GM12891 (cell line): ENCODE measurements at regions not wholly inside any gene's neighbourhood (a gene's known extent, or its start where the extent isn't known, plus 50 kb on each side); places are given as distances from the start of the nearest gene placed in this dataset.
"Not testable (repeated sequence)": the region's sequence is repeated elsewhere in the genome, so short reads cannot be mapped to it uniquely, and the experiment has no call there.

Experiments
- DNase-seq: peaks from one replicate; pipeline ENCODE4 v3.0.0; 2011; ENCODE audit warnings: low spot score; ENCODE audit not compliant: insufficient read length
- FAIRE-seq: peaks from 2 replicates; lab custom pipeline; 2011; peaks lifted over from hg19 to GRCh38; lab: Jason Lieb, UNC
- PAX5 ChIP-seq: IDR thresholded peaks from 2 replicates; pipeline ENCODE4 v1.6.1; 2011; ENCODE audit warnings: low read length, moderate library complexity, mild to moderate bottlenecking; ENCODE audit not compliant: insufficient read depth, severe bottlenecking
- POLR2A ChIP-seq: IDR thresholded peaks from 2 replicates; pipeline ENCODE4 v1.6.1; 2011; ENCODE audit warnings: low read depth, low read length, control low read depth
- POLR2AphosphoS5 ChIP-seq: IDR thresholded peaks from 2 replicates; pipeline ENCODE4 v1.6.1; 2011; ENCODE audit warnings: low read depth, low read length, control low read depth
- POU2F2 ChIP-seq: IDR thresholded peaks from 2 replicates; pipeline ENCODE4 v1.6.1; 2011; ENCODE audit warnings: low read depth, mild to moderate bottlenecking, control low read depth, low read length, moderate library complexity
- SPI1 ChIP-seq: IDR thresholded peaks from 2 replicates; pipeline ENCODE4 v1.6.1; 2011; ENCODE audit warnings: low read depth, low read length, control low read depth
- TAF1 ChIP-seq: IDR thresholded peaks from 2 replicates; pipeline ENCODE4 v1.6.1; 2011; ENCODE audit warnings: low read depth, low read length, control low read depth

DNA sequence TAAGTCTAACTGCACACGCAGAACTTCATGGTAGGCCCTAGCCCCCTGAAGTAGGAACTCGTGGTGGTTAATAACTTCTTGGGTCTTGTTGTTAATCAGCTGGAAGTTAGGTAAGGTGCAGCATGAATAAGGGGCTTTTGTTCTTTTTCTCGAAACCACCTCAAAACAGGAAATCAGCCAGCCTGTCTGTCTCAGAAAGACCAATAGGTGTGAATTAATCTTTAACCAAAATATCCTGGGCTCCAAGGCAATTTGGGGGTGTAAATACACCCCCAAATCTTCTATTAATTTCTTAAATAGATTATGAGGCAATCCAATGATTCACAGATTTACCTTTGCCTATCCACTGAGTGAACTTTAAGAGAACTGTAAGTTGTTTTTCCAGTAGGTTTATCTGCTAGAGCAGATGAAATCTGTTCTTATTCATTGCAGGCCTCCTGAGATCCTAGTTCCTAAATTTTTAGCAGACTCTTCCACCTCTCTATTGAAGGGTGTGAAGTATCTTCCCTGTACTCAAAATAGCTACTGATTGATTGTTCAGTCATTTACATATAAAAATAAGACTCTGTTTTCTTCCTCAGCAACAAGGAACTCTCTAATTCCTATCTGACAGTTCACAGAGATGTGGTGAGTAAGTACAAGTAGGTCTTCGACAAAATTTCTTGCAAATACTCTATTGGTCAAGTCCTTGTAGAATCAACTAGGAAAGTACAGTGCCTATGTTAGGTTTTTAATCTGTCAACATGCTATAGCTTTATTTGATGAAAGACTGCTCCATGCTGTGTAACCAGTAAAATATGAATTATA, 427.1 kb upstream of the NOX3 start:
- TF ChIP-seq TAF1 = no peak
- TF ChIP-seq PAX5 = no peak
- no peak for TF ChIP-seq POU2F2
- TF ChIP-seq POLR2A = no peak
- TF ChIP-seq SPI1 = no peak
- TF ChIP-seq POLR2AphosphoS5 = no peak
- DNase-seq (no peak), FAIRE-seq (no peak)

DNA sequence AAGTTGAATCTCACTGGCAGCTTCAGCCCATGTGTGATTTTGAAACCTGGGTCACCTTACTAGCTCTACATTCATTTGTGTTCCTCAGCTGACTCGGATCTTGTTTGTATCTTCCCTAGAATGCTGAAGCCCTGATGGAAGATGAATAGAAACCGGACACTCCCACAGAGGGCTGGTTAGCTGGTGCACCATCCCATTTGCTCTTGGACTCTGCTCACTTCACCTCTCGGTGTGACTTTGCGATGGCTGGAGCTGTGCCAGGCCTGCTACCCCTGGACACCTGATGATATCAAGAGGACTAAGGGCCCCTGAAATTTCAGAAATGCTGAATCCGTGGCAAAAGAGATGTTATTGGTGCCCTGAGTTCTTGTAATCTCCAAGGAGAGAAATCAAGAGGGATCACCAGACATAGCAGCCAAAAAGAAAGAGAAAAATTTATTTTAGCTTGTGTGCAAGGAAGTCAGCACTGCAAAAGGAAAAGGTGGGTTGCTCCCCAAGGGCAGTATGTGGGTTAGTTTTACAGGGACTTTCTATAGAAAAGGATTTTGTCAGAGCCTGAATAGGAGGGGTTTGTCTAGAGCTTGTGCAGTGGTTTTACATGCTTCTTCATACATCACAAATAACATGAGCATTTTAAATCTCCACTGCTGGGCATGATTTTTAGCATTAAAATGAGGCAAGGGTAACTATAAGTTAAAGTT, 426.3 kb upstream of the NOX3 start:
- DNase-seq (no peak), FAIRE-seq (no peak)
- TF ChIP-seq POU2F2 (no peak), SPI1 (no peak), POLR2A (no peak), TAF1 (no peak), PAX5 (no peak), POLR2AphosphoS5 (no peak)

DNA sequence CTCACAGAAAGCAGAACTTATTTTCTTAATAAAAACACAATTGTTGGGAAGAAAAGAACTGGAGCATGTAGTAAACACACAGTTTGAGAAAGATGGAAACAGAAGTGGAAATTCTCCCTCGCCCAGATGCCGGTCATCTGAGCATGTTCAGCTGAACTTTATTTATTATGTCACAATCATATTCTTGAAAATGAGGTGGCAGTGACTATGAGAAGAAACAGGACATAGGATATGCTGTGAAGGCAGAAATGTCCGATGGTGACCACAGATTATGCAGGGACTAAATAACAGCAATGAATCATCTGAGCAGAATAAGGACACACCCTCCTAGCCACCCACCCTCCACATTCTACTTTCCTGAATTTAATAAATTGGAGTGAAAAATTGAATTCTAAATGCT, 425.3 kb upstream of the NOX3 start:
- FAIRE-seq = no peak
- no peak for DNase-seq
- TF ChIP-seq POU2F2 = no peak
- no peak for TF ChIP-seq POLR2AphosphoS5
- TF ChIP-seq TAF1 = no peak
- no peak for TF ChIP-seq POLR2A
- TF ChIP-seq PAX5 = no peak
- TF ChIP-seq SPI1 = no peak

DNA sequence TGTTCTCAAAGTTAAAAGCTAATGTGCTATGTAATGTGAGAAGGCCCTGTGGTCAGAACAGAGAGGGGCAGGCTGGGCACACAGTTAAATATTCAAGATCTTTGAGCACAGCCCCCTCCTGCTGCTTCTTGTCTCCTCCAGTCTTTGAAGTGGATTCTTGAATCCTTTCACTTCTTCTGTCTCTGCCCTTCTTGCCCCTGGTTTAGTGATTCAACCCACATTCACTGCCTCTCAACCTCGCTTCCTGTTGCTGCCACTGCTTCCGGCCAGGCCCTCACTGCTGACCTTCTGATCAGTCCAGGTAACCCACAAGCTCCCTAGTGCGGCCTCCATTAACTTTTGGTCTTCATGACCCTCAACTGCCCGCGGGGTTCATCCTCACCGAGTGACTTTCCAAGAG, 417.3 kb upstream of the NOX3 start:
- no peak for DNase-seq
- FAIRE-seq = no peak

DNA sequence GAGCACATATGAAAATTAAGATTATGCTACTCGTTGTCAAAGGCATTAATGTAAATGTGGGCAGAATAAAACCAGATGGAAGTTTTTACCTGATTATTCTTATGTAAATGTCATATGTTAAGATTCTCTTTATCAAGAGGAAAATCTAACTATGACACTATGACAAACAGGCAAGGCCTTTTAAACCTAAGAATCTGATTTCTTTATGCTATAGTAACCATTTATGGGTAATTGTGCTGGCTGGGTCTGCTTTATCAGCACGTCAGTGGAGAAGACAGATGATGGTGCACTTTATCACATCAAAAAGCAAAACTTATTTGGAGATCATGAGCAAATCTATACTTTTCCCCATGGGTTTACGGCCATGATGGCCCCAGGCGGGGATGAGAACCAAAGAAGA, 412.0 kb upstream of the NOX3 start:
- no peak for FAIRE-seq
- TF ChIP-seq TAF1 = no peak
- TF ChIP-seq SPI1 = no peak
- TF ChIP-seq POLR2A = no peak
- no peak for TF ChIP-seq POU2F2
- no peak for TF ChIP-seq PAX5
- TF ChIP-seq POLR2AphosphoS5 = no peak

More for the DNA sequence above, 417.3 kb upstream of the NOX3 start:
- TF ChIP-seq POLR2A = no peak
- no peak for TF ChIP-seq SPI1

DNA sequence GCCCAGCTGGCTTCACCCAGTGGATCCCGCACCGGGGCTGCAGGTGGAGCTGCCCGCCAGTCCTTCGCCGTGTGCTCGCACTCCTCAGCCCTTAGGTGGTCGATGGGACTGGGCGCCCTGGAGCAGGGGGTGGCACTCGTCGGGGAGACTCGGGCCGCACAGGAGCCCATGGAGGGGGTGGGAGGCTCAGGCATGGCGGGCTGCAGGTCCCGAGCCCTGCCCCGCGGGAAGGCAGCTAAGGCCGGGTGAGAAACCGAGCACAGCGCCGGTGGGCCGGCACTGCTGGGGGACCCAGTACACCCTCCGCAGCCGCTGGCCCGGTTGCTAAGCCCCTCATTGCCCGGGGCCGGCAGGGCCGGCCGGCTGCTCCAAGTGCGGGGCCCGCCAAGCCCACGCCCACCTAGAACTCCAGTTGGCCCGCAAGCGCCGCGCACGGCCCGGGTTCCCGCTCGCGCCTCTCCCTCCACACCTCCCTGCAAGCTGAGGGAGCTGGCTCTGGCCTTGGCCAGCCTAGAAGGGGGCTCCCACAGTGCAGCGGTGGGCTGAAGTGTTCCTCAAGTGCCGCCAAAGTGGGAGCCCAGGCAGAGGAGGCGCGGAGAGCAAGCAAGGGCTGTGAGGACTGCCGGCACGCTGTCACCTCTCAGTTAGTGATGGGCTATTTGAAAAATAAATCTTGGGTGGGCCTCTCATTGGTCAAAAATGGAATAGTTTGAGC, 411.2 kb upstream of the NOX3 start:
- DNase-seq, FAIRE-seq: not testable (repeated sequence)

More for the DNA sequence above, 412.0 kb upstream of the NOX3 start:
- DNase-seq = no peak

DNA sequence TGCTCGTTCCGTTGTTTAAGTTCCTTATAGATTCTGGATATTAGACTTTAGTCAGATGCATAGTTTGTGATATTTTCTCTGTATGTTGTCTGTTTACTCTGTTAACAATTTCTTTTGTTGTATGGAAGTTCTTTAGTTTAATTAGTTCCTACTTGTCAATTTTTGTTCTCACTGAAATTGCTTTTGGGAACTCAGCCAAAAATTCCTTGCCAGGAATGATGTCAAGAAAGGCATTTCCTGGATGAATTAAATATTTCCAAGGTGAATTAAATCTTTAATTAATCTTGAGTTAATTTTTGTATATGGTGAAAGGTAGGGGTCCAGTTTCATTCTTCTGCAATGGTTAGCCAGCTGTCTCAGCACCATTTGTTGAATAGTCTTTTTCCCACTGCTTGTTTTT, 406.2 kb upstream of the NOX3 start:
- TF ChIP-seq SPI1 (no peak), TAF1 (no peak), POU2F2 (no peak), POLR2AphosphoS5 (no peak), POLR2A (no peak), PAX5 (no peak)
- DNase-seq (no peak), FAIRE-seq (no peak)

DNA sequence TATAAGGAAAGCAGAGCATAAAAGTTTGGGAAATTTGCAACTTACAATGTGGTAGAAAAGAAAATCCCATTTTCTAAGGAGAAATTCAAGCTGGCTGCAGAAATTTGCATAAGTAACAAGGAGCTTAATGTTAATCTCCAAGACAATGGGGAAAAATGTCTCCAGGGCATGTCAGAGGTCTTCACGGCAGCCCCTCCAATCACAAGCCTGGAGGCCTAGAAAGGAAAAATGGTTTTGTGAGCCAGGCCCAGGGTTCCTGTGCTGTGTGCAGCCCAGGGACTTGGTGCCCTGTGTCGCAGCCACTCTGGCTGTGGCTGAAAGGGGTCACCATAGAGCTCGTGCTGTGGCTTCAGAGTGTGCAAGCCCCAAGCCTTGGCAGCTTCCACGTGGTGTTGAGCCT, 403.3 kb upstream of the NOX3 start:
- not testable (repeated sequence) for DNase-seq, FAIRE-seq

DNA sequence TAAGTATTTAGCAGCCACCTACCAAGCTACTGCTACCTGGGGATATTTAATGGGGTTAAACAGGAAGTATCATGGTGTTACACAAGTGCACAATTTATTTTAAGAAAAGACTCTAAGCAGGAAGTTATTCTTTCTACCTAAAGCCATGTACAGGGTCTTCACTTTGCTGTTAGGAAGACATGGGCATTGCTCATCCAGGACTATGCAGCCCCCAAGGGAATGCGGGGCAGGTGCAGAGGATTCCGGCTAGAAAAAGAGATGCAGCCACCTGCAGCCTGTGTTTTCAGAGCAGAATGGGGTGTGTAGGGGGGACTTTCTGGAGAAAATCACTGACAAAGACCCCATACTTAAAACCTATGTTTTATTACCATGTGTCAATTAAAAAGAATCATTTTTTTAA, 399.1 kb upstream of the NOX3 start:
- DNase-seq (no peak), FAIRE-seq (no peak)
- no peak for TF ChIP-seq TAF1
- TF ChIP-seq POU2F2 = no peak

DNA sequence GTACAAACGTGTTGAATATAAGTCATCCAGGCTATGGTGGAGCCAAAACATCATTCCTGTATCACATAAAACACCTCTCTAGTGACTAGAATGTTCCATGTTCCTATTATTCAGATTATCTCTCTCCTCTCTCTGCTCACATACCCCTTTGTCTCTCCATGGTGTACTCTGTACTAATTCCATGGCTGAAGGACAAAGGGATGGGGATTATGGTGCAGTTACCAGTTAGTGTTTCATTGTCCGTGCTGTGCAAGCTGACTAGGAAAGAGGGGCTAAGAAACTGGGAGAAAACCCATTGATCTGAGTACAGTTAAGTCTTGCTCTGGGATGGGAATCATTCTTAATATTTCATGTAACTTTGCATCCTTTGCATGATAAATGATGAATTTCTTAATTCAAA, 397.4 kb upstream of the NOX3 start:
- TF ChIP-seq TAF1 = no peak
- no peak for TF ChIP-seq POLR2AphosphoS5
- no peak for TF ChIP-seq SPI1
- TF ChIP-seq POU2F2 = no peak
- TF ChIP-seq POLR2A = no peak
- no peak for TF ChIP-seq PAX5
- FAIRE-seq = no peak
- no peak for DNase-seq
